HUES64 (cell line): ENCODE measurements at regions not wholly inside any gene's neighbourhood (a gene's known extent, or its start where the extent isn't known, plus 50 kb on each side); places are given as distances from the start of the nearest gene placed in this dataset.

ENCODE experiments used
- H3K27ac ChIP-seq: 2 replicates; pipeline ENCODE4 v1.7.0; 2013; ENCODE audit warnings: low read depth, low read length, inconsistent platforms
- H3K27me3 ChIP-seq: 2 replicates; pipeline ENCODE4 v1.6.1; 2013; ENCODE audit warnings: mild to moderate bottlenecking, low read length; ENCODE audit not compliant: insufficient read depth
- H3K36me3 ChIP-seq: 2 replicates; pipeline ENCODE4 v1.6.1; 2013; ENCODE audit warnings: mild to moderate bottlenecking, low read length; ENCODE audit not compliant: insufficient read depth
- H3K4me1 ChIP-seq: 2 replicates; pipeline ENCODE4 v1.6.1; 2013; ENCODE audit warnings: mild to moderate bottlenecking, low read length, moderate library complexity; ENCODE audit not compliant: insufficient read depth
- H3K4me3 ChIP-seq: 2 replicates; pipeline ENCODE4 v1.5.1; 2013; ENCODE audit warnings: mild to moderate bottlenecking, low read length, moderate library complexity
- H3K9ac ChIP-seq: 2 replicates; pipeline ENCODE4 v1.6.1; 2013; ENCODE audit warnings: mild to moderate bottlenecking, low read depth, low read length
- H3K9me3 ChIP-seq: 2 replicates; pipeline ENCODE4 v1.6.1; 2013; ENCODE audit warnings: low read depth, low read length; ENCODE audit not compliant: insufficient read depth
- WGBS: fragments of 150-250, 120-280 bp; methylation state at CpG from one replicate; pipeline ENCODE4 v1.1.7; 2013; ENCODE audit warnings: missing lambda C conversion rate; 5-methylcytosine and 5-hydroxymethylcytosine counted together

- no peak overlapping the region for H3K4me3 ChIP-seq
- H3K9me3 ChIP-seq, result no peaks in the 10 kb centered on the region
- WGBS, result 95% methylated on average over 3 of the region's 6 CpGs
- H3K27ac ChIP-seq, result no peak overlapping the region
- H3K4me1 ChIP-seq, result peaks cover 23% of the 10 kb centered on the region
- H3K27me3 ChIP-seq, result no peaks in the 10 kb centered on the region
- no peak overlapping the region for H3K9ac ChIP-seq
- no peaks in the 10 kb centered on the region for H3K36me3 ChIP-seq
Observed at GRCh38 chr12:46556819-46557524, 184.4 kb upstream of the SLC38A2 start.

GRCh38 chr12:46556105-46556559 lies 183.6 kb upstream of the SLC38A2 start:
- H3K4me1 ChIP-seq, result peaks cover 23% of the 10 kb centered on the region
- no peaks in the 10 kb centered on the region for H3K9me3 ChIP-seq
- H3K4me3 ChIP-seq, result no peak overlapping the region
- 92% methylated on average over 1 of the region's 2 CpGs for WGBS
- no peaks in the 10 kb centered on the region for H3K36me3 ChIP-seq
- H3K9ac ChIP-seq, result no peak overlapping the region
- H3K27ac ChIP-seq, result no peak overlapping the region
- no peaks in the 10 kb centered on the region for H3K27me3 ChIP-seq

GRCh38 chr12:46555406-46555852 lies 182.9 kb upstream of the SLC38A2 start:
- no peak overlapping the region for H3K4me3 ChIP-seq
- H3K9ac ChIP-seq, result no peak overlapping the region
- H3K27ac ChIP-seq, result no peak overlapping the region
- H3K27me3 ChIP-seq, result no peaks in the 10 kb centered on the region
- H3K36me3 ChIP-seq, result no peaks in the 10 kb centered on the region
- 98% methylated on average over 4 of the region's 4 CpGs for WGBS
- peaks cover 23% of the 10 kb centered on the region for H3K4me1 ChIP-seq
- no peaks in the 10 kb centered on the region for H3K9me3 ChIP-seq

- no peaks in the 10 kb centered on the region for H3K27me3 ChIP-seq
- peaks cover 17% of the 10 kb centered on the region for H3K4me1 ChIP-seq
- H3K9ac ChIP-seq, result no peak overlapping the region
- H3K4me3 ChIP-seq, result no peak overlapping the region
- no peaks in the 10 kb centered on the region for H3K36me3 ChIP-seq
- WGBS, result 94% methylated on average over 2 of the region's 2 CpGs
- H3K27ac ChIP-seq, result no peak overlapping the region
- no peaks in the 10 kb centered on the region for H3K9me3 ChIP-seq
Observed at GRCh38 chr12:46554460-46554859, 181.9 kb upstream of the SLC38A2 start.

GRCh38 chr12:46553911-46554310 lies 181.3 kb upstream of the SLC38A2 start:
- Histone ChIP-seq H3K9me3 (no peaks in the 10 kb centered on the region), H3K4me3 (no peak overlapping the region), H3K9ac (no peak overlapping the region), H3K27ac (no peak overlapping the region), H3K36me3 (no peaks in the 10 kb centered on the region), H3K4me1 (peaks cover 17% of the 10 kb centered on the region), H3K27me3 (no peaks in the 10 kb centered on the region)
- WGBS, result 94% methylated on average over 1 of the region's 1 CpG

GRCh38 chr12:46553266-46553665 lies 180.7 kb upstream of the SLC38A2 start:
- H3K27me3 ChIP-seq, result no peaks in the 10 kb centered on the region
- no peaks in the 10 kb centered on the region for H3K9me3 ChIP-seq
- no peak overlapping the region for H3K27ac ChIP-seq
- H3K36me3 ChIP-seq, result no peaks in the 10 kb centered on the region
- no peak overlapping the region for H3K4me3 ChIP-seq
- WGBS, result 96% methylated on average over 2 of the region's 2 CpGs
- peaks cover 17% of the 10 kb centered on the region for H3K4me1 ChIP-seq
- H3K9ac ChIP-seq, result no peak overlapping the region

- H3K4me3 ChIP-seq, result no peak overlapping the region
- H3K27ac ChIP-seq, result no peak overlapping the region
- H3K27me3 ChIP-seq, result no peaks in the 10 kb centered on the region
- H3K9ac ChIP-seq, result no peak overlapping the region
- H3K4me1 ChIP-seq, result peaks cover 8% of the 10 kb centered on the region; the same call in 1 of the 2 replicates
- WGBS, result 97% methylated on average over 4 of the region's 4 CpGs
- peaks cover 8% of the 10 kb centered on the region; the same call in 1 of the 2 replicates for H3K9me3 ChIP-seq
- H3K36me3 ChIP-seq, result no peaks in the 10 kb centered on the region
Observed at GRCh38 chr12:46550266-46550879, 177.8 kb upstream of the SLC38A2 start.

- peaks cover 13% of the 10 kb centered on the region; the same call in 1 of the 2 replicates for H3K9me3 ChIP-seq
- no peak overlapping the region for H3K27ac ChIP-seq
- no peaks in the 10 kb centered on the region for H3K36me3 ChIP-seq
- no peak overlapping the region for H3K4me3 ChIP-seq
- 95% methylated on average over 6 of the region's 7 CpGs for WGBS
- no peak overlapping the region for H3K9ac ChIP-seq
- peaks cover 8% of the 10 kb centered on the region; the same call in 1 of the 2 replicates for H3K4me1 ChIP-seq
- H3K27me3 ChIP-seq, result no peaks in the 10 kb centered on the region
Observed at GRCh38 chr12:46549527-46550265, 177.1 kb upstream of the SLC38A2 start.

- H3K27me3 ChIP-seq, result no peaks in the 10 kb centered on the region
- no peak overlapping the region for H3K27ac ChIP-seq
- no peak overlapping the region for H3K9ac ChIP-seq
- WGBS, result 92% methylated on average over 2 of the region's 2 CpGs
- H3K9me3 ChIP-seq, result peaks cover 13% of the 10 kb centered on the region; the same call in 1 of the 2 replicates
- no peaks in the 10 kb centered on the region for H3K36me3 ChIP-seq
- H3K4me1 ChIP-seq, result peaks cover 8% of the 10 kb centered on the region; the same call in 1 of the 2 replicates
- H3K4me3 ChIP-seq, result no peak overlapping the region
Observed at GRCh38 chr12:46548605-46549071, 176.1 kb upstream of the SLC38A2 start.

GRCh38 chr12:46547421-46548354 lies 175.1 kb upstream of the SLC38A2 start:
- Histone ChIP-seq H3K27me3 (no peaks in the 10 kb centered on the region), H3K4me3 (no peak overlapping the region), H3K27ac (no peak overlapping the region), H3K36me3 (no peaks in the 10 kb centered on the region), H3K9ac (no peak overlapping the region), H3K4me1 (no peaks in the 10 kb centered on the region; the same call in 1 of the 2 replicates), H3K9me3 (peaks cover 13% of the 10 kb centered on the region; the same call in 1 of the 2 replicates)
- no CpG with 5 or more reads among the region's 1 CpG for WGBS
